Embryonic facial prominence (tissue), 1 donor: ENCODE measurements at regions not wholly inside any gene's neighbourhood (a gene's known extent, or its start where the extent isn't known, plus 50 kb on each side); places are given as distances from the start of the nearest gene placed in this dataset.

Experiments used
- DNase-seq: peaks from one replicate; pipeline ENCODE4 v3.0.0-alpha.2; 2016; ENCODE audit errors: extremely low spot score

DNA sequence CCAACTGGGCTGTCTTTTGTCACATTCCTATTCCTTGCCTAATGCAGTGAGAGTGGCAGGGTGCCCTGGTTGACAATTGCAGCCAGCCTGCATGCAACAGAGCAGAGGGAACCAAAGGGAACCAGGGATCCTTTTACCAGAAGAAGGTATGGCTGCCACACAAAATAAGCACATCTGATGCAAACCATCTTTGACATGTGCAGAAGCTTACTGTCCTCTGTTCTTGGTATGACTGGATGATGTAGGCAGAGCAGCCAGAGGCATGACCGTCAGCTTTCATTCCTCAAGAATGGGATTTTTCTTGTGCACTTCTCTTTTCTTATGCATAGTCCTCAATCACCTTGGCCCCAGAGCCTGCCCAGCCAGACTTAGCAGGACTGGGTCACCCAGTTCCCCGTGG is 116.1 kb downstream of the UQCRFS1 start:
- no peak for DNase-seq

DNA sequence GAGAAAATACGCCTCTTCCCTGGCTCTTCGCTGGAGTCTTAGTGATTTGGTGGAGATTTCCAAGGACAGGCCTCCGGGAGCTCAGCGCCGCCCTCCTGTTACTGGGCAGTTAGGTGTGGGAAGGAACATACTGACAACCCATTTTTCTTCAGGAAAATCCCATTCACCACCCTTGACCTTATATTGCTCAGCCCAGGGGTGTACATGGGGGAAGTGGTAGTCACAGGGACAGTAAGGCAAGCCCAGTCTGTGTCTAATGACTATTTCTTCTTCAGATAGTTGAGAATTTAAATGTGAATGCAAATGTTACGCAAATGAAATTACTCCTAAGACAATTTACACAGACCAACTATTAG is 119.4 kb downstream of the UQCRFS1 start:
- DNase-seq: no peak

DNA sequence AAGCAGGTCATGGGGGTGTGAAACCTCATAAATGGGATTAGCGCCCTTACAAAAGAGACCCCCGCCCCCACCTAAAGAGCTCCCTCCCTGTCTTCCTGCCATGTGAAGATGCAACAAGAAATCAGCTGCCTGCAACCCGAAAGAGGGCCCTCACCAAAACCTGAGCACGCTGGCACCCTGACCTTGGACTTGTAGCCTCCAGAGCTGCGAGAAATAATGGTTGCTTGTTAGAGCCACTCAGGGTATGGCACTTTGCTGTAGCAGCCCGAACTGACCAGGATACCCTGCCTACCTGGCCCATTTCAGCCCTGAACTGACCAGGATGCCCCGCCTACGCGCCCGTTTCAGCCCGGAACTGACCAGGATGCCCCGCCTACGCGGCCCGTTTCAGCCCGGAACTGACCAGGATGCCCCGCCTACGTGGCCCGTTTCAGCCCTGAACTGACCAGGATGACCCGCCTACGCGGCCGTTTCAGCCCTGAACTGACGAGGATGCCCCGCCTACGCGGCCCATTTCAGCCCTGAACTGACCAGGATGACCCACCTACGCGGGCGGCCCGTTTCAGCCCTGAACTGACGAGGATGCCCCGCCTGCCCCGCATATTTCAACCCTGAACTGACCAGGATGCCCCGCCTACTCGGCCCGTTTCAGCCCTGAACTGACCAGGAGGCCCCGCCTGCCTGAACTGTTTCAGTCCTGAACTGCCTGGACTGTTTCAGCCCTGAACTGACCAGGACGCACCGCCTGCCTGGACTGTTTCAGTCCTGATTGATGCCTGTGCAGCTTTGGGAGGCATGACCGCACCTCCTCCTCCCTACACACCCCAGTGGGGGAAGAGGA is 120.0 kb downstream of the UQCRFS1 start:
- no peak for DNase-seq

DNA sequence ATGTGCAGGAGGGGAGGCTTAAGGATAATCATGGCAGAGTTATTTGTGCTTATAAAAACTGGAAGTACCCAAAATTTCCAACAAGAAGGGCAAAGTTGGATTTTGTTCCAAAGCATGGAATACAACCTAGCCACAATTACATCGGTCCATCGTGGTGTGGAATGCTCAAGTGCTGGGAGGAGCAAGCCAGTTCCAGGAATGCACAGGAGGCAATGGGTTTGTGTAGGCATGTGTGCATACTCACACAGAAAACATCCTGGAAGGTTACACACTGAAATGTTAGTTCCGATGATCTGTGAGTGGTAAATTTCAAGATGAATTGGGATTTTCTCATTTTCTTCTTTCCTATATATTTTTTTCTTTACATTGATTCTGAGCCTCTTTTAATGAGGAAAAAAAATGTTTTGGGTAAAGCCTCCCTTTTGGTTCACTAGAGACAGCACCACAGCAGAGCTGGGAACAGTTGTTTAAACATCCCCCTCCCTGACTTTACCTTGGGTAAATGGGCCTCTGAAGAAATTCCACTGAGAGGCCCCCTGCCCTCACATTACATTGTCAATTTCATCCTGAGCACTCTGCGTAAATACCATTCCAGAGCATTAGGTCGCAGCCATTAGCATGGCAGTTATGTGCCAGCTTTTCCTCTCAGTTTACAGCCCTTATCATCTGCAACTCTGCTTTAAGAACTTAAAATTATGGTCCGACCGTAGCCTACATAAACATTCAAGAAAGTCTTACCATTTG is 122.0 kb downstream of the UQCRFS1 start:
- no peak for DNase-seq

DNA sequence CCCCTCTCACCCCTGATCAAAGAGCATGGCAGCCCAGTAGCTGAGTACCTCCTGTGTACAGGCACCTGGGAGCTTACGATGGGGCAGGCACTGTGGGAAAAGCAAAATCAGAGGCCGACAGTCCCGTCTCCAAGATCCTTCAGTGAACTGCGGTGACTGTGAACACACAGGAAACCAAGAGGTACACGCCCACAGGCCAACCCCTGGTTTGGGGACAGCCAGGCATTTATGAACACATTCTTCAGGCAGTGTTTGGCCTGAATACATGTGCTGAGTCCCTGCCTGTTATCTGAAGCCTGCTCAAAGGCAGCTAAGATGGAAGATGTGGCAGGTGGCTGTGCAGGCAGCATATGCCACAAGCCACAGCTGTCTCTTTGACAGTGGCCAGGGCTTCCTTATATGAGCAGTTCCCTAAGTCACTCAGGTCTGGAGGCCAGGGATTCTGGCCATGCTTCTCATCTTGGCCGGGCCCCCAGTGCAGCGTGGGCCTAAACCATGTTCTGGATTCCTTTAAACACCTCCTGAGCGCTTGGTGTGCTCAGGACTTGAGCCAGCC is 123.6 kb downstream of the UQCRFS1 start:
- DNase-seq: no peak

DNA sequence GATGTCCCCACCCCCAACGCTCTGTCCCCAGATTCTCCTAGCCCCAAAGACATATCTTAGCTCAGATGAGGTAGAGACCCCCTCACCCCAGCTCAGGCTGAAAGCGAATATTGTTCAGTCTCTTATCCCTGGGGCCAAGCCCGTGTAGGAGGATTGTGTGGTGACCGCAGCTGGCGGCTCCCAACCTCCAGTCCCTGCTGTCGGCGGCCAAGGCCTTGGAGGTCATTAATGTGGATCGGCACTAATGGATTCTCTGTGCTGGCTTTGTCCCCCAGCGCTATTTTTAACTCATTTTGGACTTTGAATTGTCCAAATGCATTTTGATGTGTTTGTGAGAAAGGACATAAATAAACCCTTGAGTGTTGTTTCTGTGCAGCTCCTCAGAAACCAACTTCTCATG is 124.2 kb downstream of the UQCRFS1 start:
- no peak for DNase-seq

DNA sequence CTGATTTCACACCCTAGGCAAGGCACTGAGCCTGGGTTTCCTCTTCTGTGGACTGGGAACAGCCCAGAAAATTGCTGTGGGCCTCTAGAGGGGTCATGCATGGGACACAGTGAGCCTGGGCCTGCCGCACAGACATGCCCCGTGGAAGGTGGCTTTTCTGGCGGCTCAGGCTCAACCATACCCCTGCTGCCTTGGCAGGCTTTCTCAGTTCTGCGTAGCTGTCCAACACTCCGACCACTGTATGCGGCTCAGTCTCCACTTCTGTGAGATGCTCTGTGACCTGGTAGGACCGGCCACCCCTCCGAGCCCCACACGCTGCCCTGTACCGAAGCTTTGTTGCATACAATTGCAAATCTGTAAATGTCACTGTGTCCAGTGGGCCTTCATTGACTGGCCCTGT is 126.3 kb downstream of the UQCRFS1 start:
- DNase-seq: no peak

DNA sequence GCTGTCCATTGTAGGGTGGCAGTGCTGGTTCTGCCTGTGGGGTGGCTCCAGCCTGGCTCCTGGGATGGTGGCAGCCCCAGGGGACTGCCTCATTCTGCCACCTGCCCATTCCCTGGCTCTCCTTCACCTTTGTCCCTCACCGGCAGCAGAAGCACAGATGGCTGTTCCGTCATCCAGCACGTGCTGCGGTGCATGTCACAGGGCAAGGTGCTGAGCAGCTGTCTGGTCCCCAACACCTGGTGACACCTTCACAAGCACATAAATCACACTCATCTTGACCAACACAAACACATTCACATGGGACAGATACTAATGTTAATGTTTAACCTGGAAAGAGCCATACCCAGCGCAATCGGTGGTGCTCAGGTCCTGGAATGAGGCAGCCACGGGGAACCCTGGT is 126.8 kb downstream of the UQCRFS1 start:
- DNase-seq: no peak

DNA sequence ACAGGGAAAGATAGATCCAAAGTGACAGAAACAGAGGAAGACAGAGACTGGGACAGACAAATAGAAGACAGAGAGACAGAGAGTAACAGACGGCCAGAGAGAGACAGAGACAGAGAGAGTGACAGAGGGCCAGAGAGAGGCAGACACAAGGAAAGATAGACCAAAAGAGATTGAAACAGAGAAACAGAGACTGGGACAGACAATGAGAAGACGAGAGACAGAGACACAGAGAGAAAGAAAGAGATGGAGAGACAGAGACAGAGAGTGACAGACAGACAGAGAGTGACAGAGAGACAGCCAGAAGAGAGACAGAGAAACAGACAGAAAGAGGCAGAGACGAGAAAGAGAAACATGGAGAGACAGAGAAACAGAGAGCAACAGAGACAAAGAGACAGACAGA is 127.3 kb downstream of the UQCRFS1 start:
- no peak for DNase-seq

DNA sequence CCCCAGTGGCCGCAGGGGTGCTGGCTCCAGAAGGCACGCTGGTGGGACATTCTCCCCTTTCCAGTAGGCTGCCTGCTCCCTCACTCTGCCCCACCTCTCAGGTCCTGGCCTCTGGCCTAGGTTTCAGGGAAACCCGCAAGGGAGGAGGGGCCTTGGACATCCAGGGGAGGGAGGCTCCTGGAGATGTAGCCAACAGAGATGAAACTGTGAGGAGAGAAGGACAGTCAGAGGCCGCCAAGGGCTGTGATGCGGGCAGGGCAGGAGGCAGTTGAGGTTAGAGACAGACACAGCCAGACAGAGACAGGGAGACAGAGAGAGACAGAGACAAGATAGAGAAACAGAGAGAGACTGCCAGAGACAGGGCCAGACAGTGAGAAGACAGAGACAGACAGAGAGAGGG is 127.7 kb downstream of the UQCRFS1 start:
- DNase-seq: no peak

DNA sequence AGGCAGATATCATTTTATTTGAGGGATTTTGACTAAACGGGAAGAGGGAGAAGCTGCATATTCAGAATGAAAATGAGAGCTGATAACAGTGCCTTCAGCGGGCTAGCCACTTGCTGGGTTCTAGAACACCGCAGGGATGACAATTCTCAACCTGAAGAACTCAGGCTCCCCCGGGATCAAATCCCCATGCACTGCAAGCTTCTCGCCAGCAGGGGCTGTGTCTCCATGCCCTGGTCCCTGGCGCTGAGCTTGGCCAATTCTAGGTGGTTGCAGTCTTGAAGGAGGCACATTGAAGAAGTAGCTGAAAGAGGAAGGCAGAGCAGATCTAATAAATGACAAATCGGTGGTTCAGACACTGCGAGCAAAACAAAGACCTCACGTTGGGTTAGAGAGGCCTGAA is 128.7 kb downstream of the UQCRFS1 start:
- no peak for DNase-seq

DNA sequence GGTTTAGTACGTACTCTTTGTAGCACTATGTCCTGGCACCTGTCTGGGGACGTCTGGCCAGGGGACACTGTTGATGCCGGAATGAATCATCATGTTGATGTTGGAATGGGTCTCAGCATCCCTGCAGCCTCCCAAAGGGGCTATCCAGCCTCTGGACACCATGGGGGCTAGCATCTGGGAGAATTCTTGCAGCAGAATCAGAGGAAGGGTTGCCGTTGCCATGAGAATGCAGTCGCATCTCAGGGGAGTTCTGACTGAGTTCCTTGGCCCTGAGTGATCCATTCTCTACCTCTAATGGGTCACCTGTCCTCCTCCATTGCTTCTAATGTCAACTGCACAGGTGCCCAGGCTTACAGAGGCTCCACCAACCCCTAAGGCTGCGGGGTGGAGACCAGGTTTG is 129.1 kb downstream of the UQCRFS1 start:
- DNase-seq: no peak

DNA sequence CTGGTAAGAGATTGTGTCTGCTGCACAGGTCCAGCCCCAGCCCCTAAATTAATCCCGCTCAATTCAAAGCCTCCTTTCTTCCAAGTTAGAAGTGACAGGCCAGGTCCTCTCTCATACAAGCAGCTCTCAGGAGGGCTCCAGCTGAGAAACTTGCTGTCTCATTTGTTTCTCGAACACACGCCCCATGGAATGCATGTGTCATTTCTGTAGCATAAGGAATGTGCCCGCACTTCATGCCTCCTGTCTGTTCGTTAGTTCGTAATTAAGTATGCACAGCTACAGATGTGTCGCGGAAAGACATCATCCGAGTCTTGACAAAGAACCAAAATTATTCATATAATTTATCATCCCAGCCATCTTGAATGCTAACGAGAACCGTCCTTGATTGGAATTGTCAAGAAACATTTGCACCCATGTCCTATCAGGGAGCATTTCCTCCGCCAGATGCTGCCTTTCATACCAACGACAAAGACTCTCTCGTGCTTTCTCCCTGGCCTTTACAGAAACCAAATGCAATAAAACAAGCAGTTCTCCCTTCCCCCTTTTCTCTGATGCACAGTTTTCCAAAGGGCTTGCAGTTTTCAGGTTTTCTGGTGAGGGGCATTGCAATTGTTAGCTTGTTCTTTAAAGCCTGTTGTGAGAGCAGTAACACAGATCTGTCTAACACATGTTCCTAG is 133.5 kb downstream of the UQCRFS1 start:
- DNase-seq: no peak

DNA sequence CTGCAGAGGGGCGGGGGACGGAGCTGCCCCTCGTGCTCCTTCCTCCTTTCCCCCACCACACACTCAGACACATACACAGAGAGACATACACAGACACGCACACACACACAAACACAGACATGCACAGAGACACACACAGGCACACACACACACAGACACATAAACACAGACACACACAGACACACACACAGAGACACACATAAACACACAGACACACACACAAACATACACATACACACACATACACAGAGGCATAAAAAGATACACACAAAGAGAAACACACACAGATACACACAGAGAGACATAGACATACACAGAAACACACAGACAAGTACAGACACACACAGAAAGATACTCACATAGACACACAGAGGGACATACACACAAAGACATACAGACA is 136.0 kb downstream of the UQCRFS1 start:
- DNase-seq: no peak

DNA sequence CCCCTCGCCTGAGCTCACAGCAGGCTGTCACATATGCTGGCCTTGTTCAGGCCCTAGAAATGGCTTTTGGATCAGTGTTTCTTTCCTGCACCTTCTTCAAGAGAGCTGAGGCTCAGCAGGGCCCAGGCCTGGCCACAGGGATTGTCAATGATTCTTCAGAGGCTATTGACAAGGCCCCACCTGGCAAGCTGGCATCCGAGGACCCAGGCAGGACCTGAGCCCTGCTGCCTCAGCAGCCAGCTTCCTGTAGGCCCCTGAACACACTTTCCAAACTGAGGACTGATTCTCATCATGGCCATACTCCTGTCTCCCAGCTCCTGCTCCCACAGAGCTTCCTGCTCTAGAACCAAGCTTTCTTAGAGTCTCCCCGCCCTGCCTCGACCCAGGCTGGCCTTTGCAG is 136.8 kb downstream of the UQCRFS1 start:
- DNase-seq: no peak

DNA sequence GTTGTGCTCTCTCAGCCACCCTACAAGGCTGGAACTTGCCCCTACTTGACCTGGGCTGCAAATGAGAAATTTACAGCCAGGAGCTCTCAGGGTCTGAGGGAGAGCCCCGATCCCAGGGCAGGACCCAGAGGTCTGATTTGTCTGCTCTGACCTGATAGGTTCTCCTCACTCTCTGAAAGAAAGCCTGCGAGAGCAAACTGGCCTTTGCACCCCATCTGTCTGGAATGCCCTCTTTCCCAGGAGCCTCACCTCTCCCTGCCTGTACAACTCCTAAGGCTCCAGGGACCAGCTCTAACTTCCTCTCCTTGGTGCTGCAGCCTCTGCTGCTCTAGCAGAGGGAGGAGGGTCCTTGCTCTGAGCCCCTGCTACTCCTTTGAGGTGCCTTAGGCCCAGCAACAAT is 137.8 kb downstream of the UQCRFS1 start:
- no peak for DNase-seq

DNA sequence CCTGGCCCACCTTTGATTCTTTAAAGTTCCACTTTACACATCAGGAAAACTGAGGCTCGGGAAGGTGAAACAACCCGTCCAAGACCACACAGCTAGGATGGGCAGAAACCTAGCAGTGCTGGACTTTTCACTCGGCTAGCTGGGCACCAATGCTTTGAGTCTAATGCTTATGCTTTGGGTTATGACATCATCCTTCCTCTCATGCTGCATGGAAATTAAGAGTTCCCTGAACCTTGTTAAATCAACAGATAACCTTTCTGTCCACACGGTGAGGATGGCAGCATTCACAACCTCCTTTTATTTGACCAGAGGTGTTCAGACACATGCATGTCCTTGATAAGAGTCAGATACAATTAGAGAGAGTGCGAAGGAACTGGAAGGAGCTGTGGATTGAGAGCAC is 138.4 kb downstream of the UQCRFS1 start:
- DNase-seq: no peak

DNA sequence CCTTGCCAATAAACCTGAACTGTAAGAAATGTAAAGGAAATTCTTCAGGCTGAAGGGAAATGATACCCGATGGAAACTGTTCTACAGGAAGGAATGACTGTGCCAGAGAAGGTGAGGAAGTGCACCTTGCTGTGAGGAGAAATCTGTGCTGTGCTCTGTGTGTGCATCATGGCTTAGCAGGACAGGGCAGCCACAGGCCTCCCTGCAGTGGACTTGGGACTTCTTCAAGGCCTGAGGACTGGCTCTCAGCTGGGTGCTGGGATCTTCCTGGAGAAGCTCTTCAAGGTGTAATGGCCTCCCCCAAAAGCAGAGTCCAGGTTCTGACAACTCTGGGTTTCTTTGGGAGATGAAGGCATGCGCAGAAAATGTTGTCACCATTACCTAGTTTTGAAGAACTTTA is 145.1 kb downstream of the UQCRFS1 start:
- no peak for DNase-seq

DNA sequence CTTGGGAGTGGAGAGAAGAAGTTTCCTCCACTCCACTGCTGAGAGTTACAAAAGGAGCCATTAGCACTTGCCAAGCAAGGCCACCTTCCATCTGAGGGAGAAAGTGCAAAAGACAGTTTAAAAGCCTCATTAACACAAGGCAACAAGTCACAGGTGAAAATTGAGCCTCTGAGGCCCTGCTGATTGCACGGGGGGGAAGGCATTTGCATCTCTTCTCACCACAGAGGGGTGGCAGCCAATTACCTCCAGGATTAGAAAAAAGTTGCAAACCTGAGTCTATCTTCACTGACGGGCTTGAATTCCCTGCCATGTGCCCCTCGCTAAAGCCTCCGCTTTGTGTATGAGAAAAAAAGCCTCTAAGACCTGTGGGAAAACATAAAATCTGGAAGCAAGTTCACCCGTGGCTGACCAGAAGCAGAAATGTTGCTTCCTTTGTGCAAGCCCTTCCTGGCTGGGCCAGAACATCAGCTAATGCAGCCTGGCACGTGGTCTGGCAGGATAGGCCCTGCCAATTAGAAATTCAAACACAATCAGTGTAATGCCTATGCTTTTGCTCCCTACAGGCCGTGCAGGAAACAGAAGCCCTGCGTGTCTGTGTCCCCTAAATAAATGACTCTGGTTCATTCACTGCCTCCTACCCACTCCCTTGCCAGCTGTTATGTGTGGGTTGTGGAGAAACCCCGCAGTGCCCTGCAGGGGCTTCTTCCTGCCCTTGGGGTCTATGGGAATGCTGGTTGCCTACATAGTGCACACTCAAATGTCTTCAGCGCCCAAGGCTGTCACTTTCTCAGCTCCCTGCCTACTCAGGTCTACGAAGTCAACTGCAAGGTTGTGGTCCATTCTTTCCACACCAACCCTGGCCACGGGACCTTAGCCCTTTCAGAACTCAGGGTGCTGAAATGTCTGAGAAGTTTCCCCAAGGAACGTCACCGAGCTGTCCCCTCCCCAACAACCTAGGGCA is 150.2 kb downstream of the UQCRFS1 start:
- no peak for DNase-seq

DNA sequence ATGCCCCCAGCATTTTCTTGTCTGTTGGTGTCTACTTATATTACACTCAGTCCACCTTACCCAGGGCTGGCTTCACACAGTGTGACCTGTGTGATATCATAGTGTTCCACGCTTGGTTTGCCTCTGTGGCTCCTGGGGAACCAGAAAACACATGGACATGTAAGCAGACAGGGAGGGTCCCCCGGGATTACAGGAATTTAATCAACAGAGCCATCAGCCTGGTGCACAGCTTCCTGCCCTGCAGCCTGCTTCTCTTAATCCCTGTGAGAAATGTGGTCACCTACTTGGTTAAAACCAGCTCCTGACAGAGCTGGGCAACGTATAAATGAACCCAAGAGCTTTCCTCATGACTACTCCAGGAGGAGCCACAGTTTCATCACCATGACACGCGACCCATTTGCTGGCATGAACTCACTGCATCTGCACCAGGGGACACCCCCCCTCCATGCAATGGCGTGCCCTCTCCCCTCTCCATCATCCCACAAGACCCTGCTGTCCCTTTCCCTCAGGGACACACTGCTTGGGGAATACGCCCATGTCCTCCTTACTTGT is 152.1 kb downstream of the UQCRFS1 start:
- no peak for DNase-seq

DNA sequence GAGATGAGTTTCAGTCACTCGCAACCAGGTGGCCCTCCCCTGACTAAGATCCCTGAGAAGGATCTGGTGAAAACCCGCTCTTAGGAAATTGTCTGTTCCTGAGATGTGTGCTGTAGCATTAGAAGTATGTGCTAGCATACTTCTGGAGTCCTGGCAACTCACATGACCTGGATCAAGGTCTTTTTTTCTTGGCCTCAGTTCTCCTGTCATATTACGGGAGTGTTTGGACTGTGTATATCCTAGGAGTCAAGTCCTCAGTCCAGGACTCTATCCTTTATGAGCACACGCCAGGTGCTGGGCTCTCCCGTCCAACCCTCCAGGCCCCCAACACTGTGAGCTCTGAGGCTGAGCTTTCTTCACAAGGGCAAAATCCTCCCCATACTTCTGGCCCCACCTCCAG is 156.4 kb downstream of the UQCRFS1 start:
- DNase-seq: no peak
